SK-N-SH treated with all-trans-retinoic acid at 6 μM for 48 hours (cell line): ENCODE measurements at regions not wholly inside any gene's neighbourhood (a gene's known extent, or its start where the extent isn't known, plus 50 kb on each side); places are given as distances from the start of the nearest gene placed in this dataset.

ENCODE experiments used
- ATAC-seq: fragments of 200-7000 bp; cut with Tn5 transposase; 3 replicates; pipeline ENCODE4 v1.9.1; 2020; ENCODE audit warnings: mild to moderate bottlenecking, moderate library complexity
- ARNTL ChIP-seq: fragments of 450-650 bp; formaldehyde crosslinking; IDR thresholded peaks from 2 replicates; pipeline ENCODE4 v1.5.0; 2020; ENCODE audit warnings: low read depth, mild to moderate bottlenecking, moderate library complexity, borderline replicate concordance
- BACH2 ChIP-seq: fragments of 250-450 bp; sonication (Bioruptor Pico); IDR thresholded peaks from 2 replicates; pipeline ENCODE4 v1.9.0; 2021; ENCODE audit warnings: mild to moderate bottlenecking, borderline replicate concordance
- CREB5 ChIP-seq: fragments of 250-450 bp; sonication (Bioruptor Pico); IDR thresholded peaks from 2 replicates; pipeline ENCODE4 v1.5.1; 2020; ENCODE audit warnings: low read depth, mild to moderate bottlenecking, moderate library complexity
- CSDC2 ChIP-seq: fragments of 250-450 bp; sonication (Bioruptor Pico); IDR thresholded peaks from 2 replicates; pipeline ENCODE4 v1.5.0; 2020; ENCODE audit warnings: mild to moderate bottlenecking, moderate library complexity
- ESRRG ChIP-seq: fragments of 250-450 bp; sonication (Bioruptor Pico); IDR thresholded peaks from 2 replicates; pipeline ENCODE4 v1.6.1; 2021; ENCODE audit warnings: mild to moderate bottlenecking
- GLIS3 ChIP-seq: fragments of 250-450 bp; sonication (Bioruptor Pico); IDR thresholded peaks from 2 replicates; pipeline ENCODE4 v1.5.0; 2020; ENCODE audit warnings: mild to moderate bottlenecking, moderate library complexity
- ISL1 ChIP-seq: fragments of 250-450 bp; sonication (Bioruptor Pico); IDR thresholded peaks from 2 replicates; pipeline ENCODE4 v2.1.2; 2022; ENCODE audit warnings: mild to moderate bottlenecking, moderate library complexity
- OSR1 ChIP-seq: fragments of 250-450 bp; sonication (Bioruptor Pico); IDR thresholded peaks from 2 replicates; pipeline ENCODE4 v1.8.0; 2022; ENCODE audit warnings: moderate library complexity, mild to moderate bottlenecking, inconsistent platforms
- PATZ1 ChIP-seq: fragments of 250-450 bp; sonication (Bioruptor Pico); IDR thresholded peaks from 2 replicates; pipeline ENCODE4 v1.8.0; 2020; ENCODE audit warnings: mild to moderate bottlenecking, moderate library complexity, borderline replicate concordance
- POU6F1 ChIP-seq: fragments of 250-450 bp; sonication (Bioruptor Pico); IDR thresholded peaks from 2 replicates; pipeline ENCODE4 v1.8.0; 2021; ENCODE audit warnings: low read depth, mild to moderate bottlenecking, moderate library complexity, borderline replicate concordance
- PPARA ChIP-seq: fragments of 250-450 bp; sonication (Bioruptor Pico); IDR thresholded peaks from 2 replicates; pipeline ENCODE4 v1.5.0; 2020; ENCODE audit warnings: mild to moderate bottlenecking, borderline replicate concordance
- RARB ChIP-seq: fragments of 250-450 bp; sonication (Bioruptor Pico); IDR thresholded peaks from 2 replicates; pipeline ENCODE4 v1.8.0; 2021; ENCODE audit warnings: mild to moderate bottlenecking, moderate library complexity
- SNAI2 ChIP-seq: fragments of 250-450 bp; sonication (Bioruptor Pico); IDR thresholded peaks from 2 replicates; pipeline ENCODE4 v1.5.0; 2020; ENCODE audit warnings: mild to moderate bottlenecking, moderate library complexity
- TOX ChIP-seq: fragments of 250-450 bp; sonication (Bioruptor Pico); IDR thresholded peaks from 2 replicates; pipeline ENCODE4 v1.8.0; 2021; ENCODE audit warnings: mild to moderate bottlenecking, moderate library complexity, borderline replicate concordance
- TSHZ2 ChIP-seq: fragments of 250-450 bp; sonication (Bioruptor Pico); IDR thresholded peaks from 2 replicates; pipeline ENCODE4 v1.5.0; 2020; ENCODE audit warnings: mild to moderate bottlenecking, moderate library complexity
- ZC3H10 ChIP-seq: fragments of 250-450 bp; sonication (Bioruptor Pico); IDR thresholded peaks from 2 replicates; pipeline ENCODE4 v1.5.1; 2021; ENCODE audit warnings: mild to moderate bottlenecking, moderate library complexity
- ZFP3 ChIP-seq: fragments of 250-450 bp; sonication (Bioruptor Pico); IDR thresholded peaks from 2 replicates; pipeline ENCODE4 v1.5.0; 2020; ENCODE audit warnings: mild to moderate bottlenecking, moderate library complexity
- ZNF565 ChIP-seq: fragments of 450-650 bp; formaldehyde crosslinking; conservative IDR thresholded peaks from 2 replicates; pipeline ENCODE4 v1.5.0; 2020; ENCODE audit warnings: low read depth, mild to moderate bottlenecking, moderate library complexity
- ZNF70 ChIP-seq: fragments of 450-650 bp; formaldehyde crosslinking; IDR thresholded peaks from 2 replicates; pipeline ENCODE4 v1.5.0; 2020; ENCODE audit warnings: mild to moderate bottlenecking, moderate library complexity
- ZNF8 ChIP-seq: fragments of 450-650 bp; formaldehyde crosslinking; IDR thresholded peaks from 2 replicates; pipeline ENCODE4 v1.5.0; 2020; ENCODE audit warnings: mild to moderate bottlenecking, moderate library complexity
- TF ChIP-seq, protein P1 (sequence below): fragments of 250-450 bp; sonication (Bioruptor Pico); IDR thresholded peaks from 2 replicates; pipeline ENCODE4 v1.5.1; 2021; ENCODE audit warnings: mild to moderate bottlenecking, moderate library complexity

DNA sequence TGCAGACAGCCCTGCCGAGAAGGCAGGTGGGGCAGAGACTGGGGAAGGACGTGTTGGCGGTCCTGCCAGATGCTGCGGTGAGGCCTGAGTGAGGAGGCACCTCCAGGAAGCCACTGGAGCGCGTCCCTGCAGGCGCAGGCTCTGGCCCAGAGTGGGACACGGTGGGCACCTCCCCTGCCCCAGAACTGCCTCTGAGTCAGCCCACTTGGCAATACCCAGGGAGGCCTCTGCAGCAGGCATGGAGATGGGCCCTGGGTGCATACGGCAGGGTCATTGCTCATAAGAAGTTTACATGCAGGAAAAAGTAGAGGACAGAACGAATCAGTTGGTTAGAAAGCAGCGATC lies 195.9 kb downstream of the TFCP2L1 start:
- TF ChIP-seq ZNF565 (no peak), POU6F1 (CRISPR knock-in tag) (no peak), RARB (CRISPR knock-in tag) (no peak), CREB5 (CRISPR knock-in tag) (no peak), SNAI2 (no peak), BACH2 (CRISPR knock-in tag) (no peak), PPARA (CRISPR knock-in tag) (no peak), ESRRG (CRISPR knock-in tag) (no peak), TOX (CRISPR knock-in tag) (no peak), PATZ1 (CRISPR knock-in tag) (no peak), ISL1 (CRISPR knock-in tag) (no peak), GLIS3 (no peak), ZNF8 (CRISPR knock-in tag) (no peak), CSDC2 (CRISPR knock-in tag) (no peak), ZFP3 (no peak), ZNF70 (CRISPR knock-in tag) (no peak), OSR1 (CRISPR knock-in tag) (no peak), ARNTL (no peak)
- TF ChIP-seq, protein P1, sequence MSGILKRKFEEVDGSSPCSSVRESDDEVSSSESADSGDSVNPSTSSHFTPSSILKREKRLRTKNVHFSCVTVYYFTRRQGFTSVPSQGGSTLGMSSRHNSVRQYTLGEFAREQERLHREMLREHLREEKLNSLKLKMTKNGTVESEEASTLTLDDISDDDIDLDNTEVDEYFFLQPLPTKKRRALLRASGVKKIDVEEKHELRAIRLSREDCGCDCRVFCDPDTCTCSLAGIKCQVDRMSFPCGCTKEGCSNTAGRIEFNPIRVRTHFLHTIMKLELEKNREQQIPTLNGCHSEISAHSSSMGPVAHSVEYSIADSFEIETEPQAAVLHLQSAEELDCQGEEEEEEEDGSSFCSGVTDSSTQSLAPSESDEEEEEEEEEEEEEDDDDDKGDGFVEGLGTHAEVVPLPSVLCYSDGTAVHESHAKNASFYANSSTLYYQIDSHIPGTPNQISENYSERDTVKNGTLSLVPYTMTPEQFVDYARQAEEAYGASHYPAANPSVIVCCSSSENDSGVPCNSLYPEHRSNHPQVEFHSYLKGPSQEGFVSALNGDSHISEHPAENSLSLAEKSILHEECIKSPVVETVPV (CRISPR knock-in tag), result no peak
- no peak for ATAC-seq

- no peak for TF ChIP-seq GLIS3
- no peak for TF ChIP-seq ZNF8 (CRISPR knock-in tag)
- TF ChIP-seq, protein P1 (CRISPR knock-in tag), result no peak
- no peak for TF ChIP-seq OSR1 (CRISPR knock-in tag)
- TF ChIP-seq ISL1 (CRISPR knock-in tag), result no peak
- TF ChIP-seq TSHZ2 (CRISPR knock-in tag), result no peak
- TF ChIP-seq POU6F1 (CRISPR knock-in tag), result no peak
- TF ChIP-seq ZC3H10, result no peak
- TF ChIP-seq CSDC2 (CRISPR knock-in tag), result no peak
- no peak for ATAC-seq
These were observed 194.8 kb downstream of the TFCP2L1 start for GRCh38 chr2:121090088-121090715.
